Activated effector memory CD4-positive, alpha-beta T cell treated with Interleukin-2 at 50 U/mL for 16 hours (primary cell): ENCODE measurements at regions not wholly inside any gene's neighbourhood (a gene's known extent, or its start where the extent isn't known, plus 50 kb on each side); places are given as distances from the start of the nearest gene placed in this dataset.

ENCODE experiments used
- DNase-seq: peaks from one replicate; pipeline ENCODE4 v3.0.0-alpha.2; 2020

GRCh38 chr5:168204165-168204564 is 87.3 kb upstream of the WWC1 start:
- no peak for DNase-seq

DNA sequence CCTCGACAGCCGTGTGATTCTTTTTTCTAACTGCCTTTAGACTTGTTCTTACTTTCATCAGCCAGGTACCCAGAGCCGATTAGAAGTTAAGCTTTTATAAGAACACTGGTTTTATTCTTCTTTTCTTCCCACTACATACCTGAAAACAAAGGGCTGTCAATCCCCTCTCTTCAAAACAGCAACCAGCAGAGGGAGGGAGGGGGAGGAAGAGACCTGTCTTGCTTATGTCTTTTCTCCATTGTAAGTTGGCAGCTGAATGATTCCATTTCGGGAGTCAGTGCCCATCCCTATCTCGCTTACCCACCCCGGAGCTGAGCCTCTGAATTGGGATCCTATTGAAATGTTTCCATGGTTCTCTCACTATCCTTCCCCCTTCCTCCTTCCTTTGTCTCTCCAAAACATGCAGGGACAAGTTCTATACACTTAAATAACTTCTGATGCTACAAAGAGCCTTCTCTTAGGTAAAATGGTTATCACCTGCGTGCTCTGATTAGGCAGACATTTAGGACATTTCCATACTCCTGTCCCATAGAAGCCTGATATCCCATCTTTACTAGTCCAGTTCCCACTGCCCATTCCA is 83.9 kb upstream of the WWC1 start:
- no peak for DNase-seq

DNA sequence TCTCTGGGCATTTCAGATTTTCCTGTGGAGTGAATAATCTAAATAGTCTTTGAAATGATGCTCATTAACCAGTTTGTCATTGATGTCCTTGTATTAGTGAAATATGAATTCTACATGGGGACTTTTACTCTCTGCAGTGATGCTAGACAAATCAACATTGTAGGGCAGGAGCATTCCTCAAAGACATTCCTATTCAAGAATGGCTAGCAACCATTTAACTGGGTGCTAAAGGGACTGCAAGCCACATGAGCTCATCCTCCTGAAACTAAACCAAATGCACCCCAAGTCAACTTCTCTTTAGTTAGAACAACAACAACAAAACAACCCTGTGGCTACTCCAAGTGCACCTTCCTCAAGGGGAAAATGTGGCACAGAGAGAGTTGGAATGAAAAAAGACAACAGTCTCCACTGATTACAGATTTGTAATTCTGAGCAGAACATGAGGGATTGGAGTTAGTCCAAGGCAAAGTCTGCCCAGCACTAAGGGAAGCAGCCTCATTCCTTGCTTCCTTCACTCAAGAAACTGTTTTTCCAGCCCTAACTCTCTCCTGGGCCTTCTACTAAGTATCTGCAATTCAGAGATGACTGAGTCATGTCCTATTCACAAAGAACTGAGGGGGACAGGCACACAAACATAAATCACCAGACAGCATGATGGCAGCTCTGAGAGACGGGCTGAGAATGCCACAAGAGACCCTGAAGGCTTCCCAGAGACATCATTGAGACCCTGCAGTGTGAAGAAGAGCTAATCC is 82.0 kb upstream of the WWC1 start:
- no peak for DNase-seq

DNA sequence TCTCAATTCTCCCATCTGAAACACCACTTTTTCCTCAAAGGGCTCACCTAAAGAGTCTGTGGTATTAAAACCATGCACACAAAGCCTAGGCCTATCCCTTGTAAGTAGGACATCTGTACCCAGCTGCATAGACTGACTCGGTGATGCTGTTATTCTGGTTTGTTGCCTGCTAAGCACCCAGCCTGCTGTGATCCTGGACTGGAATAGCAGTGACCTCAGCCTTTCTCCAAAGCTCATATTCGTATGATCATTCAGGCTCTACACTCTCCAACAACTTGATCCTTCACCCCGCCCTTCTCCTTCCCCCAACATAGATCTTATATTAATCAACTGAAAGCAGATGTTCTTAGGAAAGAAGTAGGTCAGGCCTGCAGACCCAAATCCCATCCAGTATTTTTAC is 81.4 kb upstream of the WWC1 start:
- no peak for DNase-seq

GRCh38 chr5:168211245-168211644 is 80.2 kb upstream of the WWC1 start:
- no peak for DNase-seq

DNA sequence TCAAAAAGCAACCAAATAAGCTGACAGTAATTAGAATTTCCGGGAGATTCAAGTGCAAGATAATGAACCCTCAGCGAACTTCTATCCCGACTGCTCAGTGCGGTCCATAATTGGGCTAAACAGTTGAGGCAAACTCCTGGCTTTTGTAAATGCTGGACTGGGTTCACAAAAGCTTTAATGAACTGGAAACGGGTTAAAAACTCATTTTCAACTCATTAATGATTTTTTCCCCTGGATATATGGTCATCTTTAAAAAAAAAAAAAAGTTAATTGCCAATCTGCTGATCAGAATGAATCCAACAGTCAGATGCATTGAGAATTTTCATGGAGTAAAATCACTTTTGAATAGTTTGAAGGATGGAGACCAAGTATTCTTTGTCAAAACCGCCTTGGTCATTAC is 79.5 kb upstream of the WWC1 start:
- no peak for DNase-seq

DNA sequence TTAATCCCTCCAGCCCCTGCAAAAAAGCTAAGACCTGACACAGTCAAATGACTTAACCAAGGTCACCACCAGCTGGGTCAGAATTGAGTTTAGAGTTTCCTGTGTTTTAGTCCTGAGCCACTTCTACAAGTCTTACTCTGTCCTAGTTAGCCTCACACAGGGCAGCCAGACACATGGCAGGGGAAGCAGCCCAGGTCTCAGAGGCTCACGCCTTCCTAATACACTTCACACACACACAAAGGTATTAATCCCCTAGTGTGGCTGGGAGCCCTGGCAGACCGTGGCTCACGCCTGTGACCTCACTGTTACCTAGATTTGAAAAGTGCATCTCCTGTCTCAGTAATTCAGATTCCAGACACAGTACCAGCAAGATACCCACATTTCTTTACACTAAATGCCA is 77.4 kb upstream of the WWC1 start:
- no peak for DNase-seq

DNA sequence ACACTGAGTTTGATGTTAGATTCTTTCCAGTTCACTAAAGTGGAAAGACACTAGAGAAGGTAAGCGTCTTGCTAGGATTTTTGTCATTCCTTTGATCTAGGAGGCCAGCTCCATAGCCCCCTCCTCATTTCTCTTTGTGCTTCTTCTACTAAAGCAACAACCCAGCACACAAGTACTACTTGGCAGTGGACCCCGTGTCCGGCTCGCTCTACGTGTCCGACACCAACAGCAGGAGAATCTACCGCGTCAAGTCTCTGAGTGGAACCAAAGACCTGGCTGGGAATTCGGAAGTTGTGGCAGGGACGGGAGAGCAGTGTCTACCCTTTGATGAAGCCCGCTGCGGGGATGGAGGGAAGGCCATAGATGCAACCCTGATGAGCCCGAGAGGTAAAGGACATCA is 76.6 kb upstream of the WWC1 start:
- no peak for DNase-seq

GRCh38 chr5:168215646-168216045 is 75.8 kb upstream of the WWC1 start:
- no peak for DNase-seq

DNA sequence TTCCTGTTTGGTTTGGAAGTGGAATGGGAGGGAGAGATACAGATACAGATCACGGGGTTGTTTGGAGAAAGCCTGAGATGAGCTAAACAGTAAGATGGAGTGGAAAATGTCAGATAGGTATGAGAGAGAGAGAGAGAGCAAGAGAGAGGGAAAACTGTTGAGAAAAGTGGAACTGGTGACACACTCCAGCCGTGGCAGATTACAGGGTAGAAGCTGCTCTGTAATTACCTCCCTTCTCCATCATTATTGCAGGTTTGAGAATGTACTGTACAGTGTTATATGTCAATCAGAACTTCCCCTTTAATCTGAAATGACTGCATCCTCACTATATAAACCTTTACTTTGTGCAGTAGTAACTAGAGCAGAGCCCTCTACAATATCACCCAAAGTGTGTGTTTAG is 74.5 kb upstream of the WWC1 start:
- no peak for DNase-seq

GRCh38 chr5:168217497-168217896 is 73.9 kb upstream of the WWC1 start:
- DNase-seq, result no peak

- no peak for DNase-seq
Observed at GRCh38 chr5:168218746-168219145, 72.7 kb upstream of the WWC1 start.

- DNase-seq, result no peak
Observed at GRCh38 chr5:168219515-168220410, 71.7 kb upstream of the WWC1 start.

- no peak for DNase-seq
Observed at GRCh38 chr5:168224085-168224484, 67.4 kb upstream of the WWC1 start.

DNA sequence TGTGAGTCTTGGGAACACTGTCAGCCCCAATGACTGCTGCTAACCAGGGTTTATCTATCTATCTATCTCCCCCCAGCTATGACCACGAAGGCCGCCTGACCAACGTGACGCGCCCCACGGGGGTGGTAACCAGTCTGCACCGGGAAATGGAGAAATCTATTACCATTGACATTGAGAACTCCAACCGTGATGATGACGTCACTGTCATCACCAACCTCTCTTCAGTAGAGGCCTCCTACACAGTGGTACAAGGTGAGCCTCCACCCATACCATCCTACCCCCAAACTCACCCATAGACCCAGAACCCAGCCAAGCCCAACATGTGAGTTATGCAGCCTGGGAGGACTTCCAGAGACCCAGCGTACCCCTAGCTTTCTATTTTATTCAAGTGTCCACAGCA is 65.4 kb upstream of the WWC1 start:
- DNase-seq, result no peak

- DNase-seq, result no peak
Observed at GRCh38 chr5:168227001-168227400, 64.4 kb upstream of the WWC1 start.

GRCh38 chr5:168227973-168228615 is 63.4 kb upstream of the WWC1 start:
- no peak for DNase-seq

- DNase-seq, result no peak
Observed at GRCh38 chr5:168228668-168229067, 62.8 kb upstream of the WWC1 start.

- DNase-seq, result no peak
Observed at GRCh38 chr5:168234133-168234532, 57.3 kb upstream of the WWC1 start.

GRCh38 chr5:168238463-168238862 is 53.0 kb upstream of the WWC1 start:
- no peak for DNase-seq

DNA sequence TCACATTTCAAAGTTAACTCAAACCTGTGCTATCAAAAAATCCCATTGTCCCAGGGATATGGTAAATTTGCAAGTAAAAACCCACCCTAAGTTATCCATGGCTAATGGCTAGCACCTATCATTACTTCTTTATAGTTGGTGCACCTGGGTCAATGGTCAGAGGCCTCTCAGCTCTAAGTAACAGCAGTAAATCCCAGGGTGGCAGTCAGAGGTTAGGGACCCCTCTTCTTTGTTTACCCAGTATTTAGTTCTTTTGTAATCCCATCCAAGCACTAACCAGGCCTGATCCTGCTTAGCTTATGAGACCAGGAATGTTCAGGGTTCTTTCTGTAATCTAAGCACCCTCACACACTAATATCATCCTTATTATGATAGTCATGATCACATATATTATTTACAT is 52.1 kb upstream of the WWC1 start:
- DNase-seq, result no peak
